GM18505 (cell line): ENCODE measurements at regions not wholly inside any gene's neighbourhood (a gene's known extent, or its start where the extent isn't known, plus 50 kb on each side); places are given as distances from the start of the nearest gene placed in this dataset.

ENCODE experiments used
- ATAC-seq: cut with Tn5 transposase; IDR thresholded peaks from one replicate; pipeline ENCODE4 v1.9.1; 2021; ENCODE audit not compliant: unreplicated experiment
- POLR2A ChIP-seq: IDR thresholded peaks from 4 replicates; pipeline ENCODE4 v1.6.1; 2011; ENCODE audit warnings: borderline replicate concordance; ENCODE audit not compliant: insufficient read depth, insufficient read length; ENCODE audit errors: extremely low read depth

GRCh38 chr2:8225266-8225665, 456.6 kb upstream of the ID2 start:
- ATAC-seq, result no peak
- no peak for TF ChIP-seq POLR2A

GRCh38 chr2:8225798-8226197, 456.1 kb upstream of the ID2 start:
- TF ChIP-seq POLR2A, result no peak
- ATAC-seq, result no peak

GRCh38 chr2:8229546-8229986, 452.3 kb upstream of the ID2 start:
- ATAC-seq, result peak; percentile 93
- no peak for TF ChIP-seq POLR2A

GRCh38 chr2:8230466-8230865, 451.4 kb upstream of the ID2 start:
- ATAC-seq, result no peak
- no peak for TF ChIP-seq POLR2A

GRCh38 chr2:8231902-8232301, 450.0 kb upstream of the ID2 start:
- TF ChIP-seq POLR2A, result no peak
- no peak for ATAC-seq

- no peak for ATAC-seq
- TF ChIP-seq POLR2A, result no peak
These were observed 449.0 kb upstream of the ID2 start for GRCh38 chr2:8232871-8233270.

- TF ChIP-seq POLR2A, result no peak
These were observed 447.6 kb upstream of the ID2 start for GRCh38 chr2:8234253-8234652.

GRCh38 chr2:8234757-8235374, 447.0 kb upstream of the ID2 start:
- peak; percentile 92 for ATAC-seq
- TF ChIP-seq POLR2A, result no peak

More at GRCh38 chr2:8234253-8234652, 447.6 kb upstream of the ID2 start:
- peak; percentile 36 for ATAC-seq

- no peak for ATAC-seq
- no peak for TF ChIP-seq POLR2A
These were observed 446.4 kb upstream of the ID2 start for GRCh38 chr2:8235419-8235818.

GRCh38 chr2:8236391-8236790, 445.5 kb upstream of the ID2 start:
- TF ChIP-seq POLR2A, result no peak
- no peak for ATAC-seq

GRCh38 chr2:8238521-8239230, 443.2 kb upstream of the ID2 start:
- no peak for ATAC-seq

GRCh38 chr2:8239531-8240088, 442.2 kb upstream of the ID2 start:
- ATAC-seq, result no peak
- TF ChIP-seq POLR2A, result no peak

More at GRCh38 chr2:8238521-8239230, 443.2 kb upstream of the ID2 start:
- TF ChIP-seq POLR2A, result no peak

GRCh38 chr2:8241317-8241716, 440.5 kb upstream of the ID2 start:
- no peak for ATAC-seq
- TF ChIP-seq POLR2A, result no peak

GRCh38 chr2:8242739-8243138, 439.1 kb upstream of the ID2 start:
- no peak for ATAC-seq
- no peak for TF ChIP-seq POLR2A
